Prostate gland (tissue), 2 donors: ENCODE measurements at regions not wholly inside any gene's neighbourhood (a gene's known extent, or its start where the extent isn't known, plus 50 kb on each side); places are given as distances from the start of the nearest gene placed in this dataset.

Experiments used
- DNase-seq: peaks from one replicate; pipeline ENCODE4 v3.0.0-alpha.2; 2019; ENCODE audit warnings: low spot score
- H3K27ac ChIP-seq, 2 donors: fragments of 200-600 bp; sonication (generic); 2 replicates each; pipeline ENCODE4 v1.5.1; 2017 to 2019
- H3K27me3 ChIP-seq: fragments of 200-600 bp; sonication (generic); replicated peaks from 2 replicates; pipeline ENCODE4 v1.5.1; 2019; ENCODE audit not compliant: insufficient read depth
- H3K36me3 ChIP-seq, 2 donors: fragments of 200-600 bp; sonication (generic); 1 replicate in 1 of 2; 2 replicates in 1 of 2; pipeline versions ENCODE4 v1.5.1 to v1.8.1; 2017 to 2019
- H3K4me1 ChIP-seq: fragments of 200-600 bp; sonication (generic); replicated peaks from 2 replicates; pipeline ENCODE4 v1.5.1; 2019
- H3K4me3 ChIP-seq, 2 donors: fragments of 200-600 bp; sonication (generic); 2 replicates each; pipeline ENCODE4 v1.5.1; 2017 to 2019
- H3K9me3 ChIP-seq: fragments of 200-600 bp; sonication (generic); 2 replicates; pipeline ENCODE4 v1.5.1; 2017
- CTCF ChIP-seq, 4 experiments: fragments of 200-600 bp in 2 of 4; fragments of 450-650 bp in 2 of 4; sonication (generic) in 2 of 4; IDR thresholded peaks; 1 replicate in 3 of 4; 2 replicates in 1 of 4; pipeline ENCODE4 v1.5.1; 2016 to 2019; ENCODE audit warnings: antibody characterized with exemption in 4 of 4, mild to moderate bottlenecking in 2 of 4, moderate library complexity in 2 of 4
- POLR2A ChIP-seq: fragments of 450-650 bp; IDR thresholded peaks from one replicate; pipeline ENCODE4 v1.6.1; 2016; ENCODE audit warnings: antibody characterized with exemption, mild to moderate bottlenecking
- POLR2AphosphoS5 ChIP-seq: sonication (generic); formaldehyde crosslinking; IDR thresholded peaks from one replicate; pipeline ENCODE4 v1.6.1; 2017; ENCODE audit warnings: antibody characterized with exemption
- whole genome bisulfite sequencing: methylation state at CpG from one replicate; pipeline ENCODE4 v1.1.5; 2018; 5-methylcytosine and 5-hydroxymethylcytosine counted together
- intact Hi-C: fragments of 100-400 bp; cut with DNase I; formaldehyde crosslinking; loops from one replicate; pipeline ENCODE4 v1.14.2; 2022

- no peaks in the 10 kb centered on the region for H3K27me3 ChIP-seq
- intact Hi-C loops, result no loop called here
- no peak for DNase-seq
- WGBS, result 94% methylated on average over 2 of the region's 2 CpGs
- H3K36me3 ChIP-seq, result no peaks in the 10 kb centered on the region
- H3K4me1 ChIP-seq, result no peaks in the 10 kb centered on the region
- no peak overlapping the region for H3K27ac ChIP-seq
- H3K4me3 ChIP-seq, result no peak overlapping the region
- H3K9me3 ChIP-seq, result no peaks in the 10 kb centered on the region
- no peak for TF ChIP-seq POLR2A
- no peak for TF ChIP-seq POLR2AphosphoS5
- TF ChIP-seq CTCF (IDR thresholded peaks at IDR 0.05), result no peak
Measured at GRCh38 chr5:121581588-121581987, 270.1 kb upstream of the FTMT start.

GRCh38 chr5:121596882-121597281, 254.8 kb upstream of the FTMT start:
- Histone ChIP-seq H3K36me3 (no peaks in the 10 kb centered on the region), H3K4me1 (no peaks in the 10 kb centered on the region), H3K27me3 (no peaks in the 10 kb centered on the region), H3K4me3 (no peak overlapping the region), H3K9me3 (no peaks in the 10 kb centered on the region), H3K27ac (no peak overlapping the region)
- DNase-seq, result no peak
- 73% methylated on average over 3 of the region's 3 CpGs for WGBS
- no peak for TF ChIP-seq POLR2AphosphoS5
- no peak for TF ChIP-seq CTCF (IDR thresholded peaks at IDR 0.05)
- intact Hi-C loops, result no loop called here

- intact Hi-C loops, result no loop called here
- no peak for DNase-seq
- Histone ChIP-seq H3K9me3 (no peaks in the 10 kb centered on the region), H3K36me3 (no peaks in the 10 kb centered on the region), H3K27ac (no peak overlapping the region), H3K4me3 (no peak overlapping the region), H3K4me1 (no peaks in the 10 kb centered on the region), H3K27me3 (no peaks in the 10 kb centered on the region)
- no peak for TF ChIP-seq POLR2AphosphoS5
- WGBS, result 90% methylated on average over 2 of the region's 2 CpGs
Measured at GRCh38 chr5:121608826-121609225, 242.9 kb upstream of the FTMT start.

GRCh38 chr5:121624035-121624434, 227.6 kb upstream of the FTMT start:
- Histone ChIP-seq H3K4me1 (no peaks in the 10 kb centered on the region), H3K36me3 (no peaks in the 10 kb centered on the region), H3K4me3 (no peak overlapping the region), H3K9me3 (no peaks in the 10 kb centered on the region), H3K27ac (no peak overlapping the region), H3K27me3 (no peaks in the 10 kb centered on the region)
- 81% methylated on average over 2 of the region's 2 CpGs for WGBS
- no peak for TF ChIP-seq CTCF (IDR thresholded peaks at IDR 0.05)
- no peak for TF ChIP-seq POLR2AphosphoS5
- no peak for TF ChIP-seq POLR2A
- intact Hi-C loops, result no loop called here
- no peak for DNase-seq

GRCh38 chr5:121628783-121629182, 222.9 kb upstream of the FTMT start:
- H3K4me1 ChIP-seq, result no peaks in the 10 kb centered on the region
- H3K9me3 ChIP-seq, result no peaks in the 10 kb centered on the region
- DNase-seq, result no peak
- H3K27me3 ChIP-seq, result no peaks in the 10 kb centered on the region
- no peak overlapping the region for H3K4me3 ChIP-seq
- WGBS, result 73% methylated on average over 3 of the region's 3 CpGs
- no peak for TF ChIP-seq POLR2A
- TF ChIP-seq CTCF (IDR thresholded peaks at IDR 0.05), result no peak
- no peak for TF ChIP-seq POLR2AphosphoS5
- intact Hi-C loops, result no loop called here
- no peak overlapping the region for H3K27ac ChIP-seq
- no peaks in the 10 kb centered on the region for H3K36me3 ChIP-seq
